H9 (cell line): ENCODE measurements at regions not wholly inside any gene's neighbourhood (a gene's known extent, or its start where the extent isn't known, plus 50 kb on each side); places are given as distances from the start of the nearest gene placed in this dataset.

Experiments used
- DNase-seq: peaks from one replicate; pipeline ENCODE4 v3.0.0-alpha.2; 2017
- H2AFZ ChIP-seq: one replicate; pipeline ENCODE4 v1.6.1; 2013; ENCODE audit warnings: mild to moderate bottlenecking, low read length, control low read depth, moderate library complexity
- H2AK5ac ChIP-seq: 2 replicates; pipeline ENCODE4 v1.6.1; 2013; ENCODE audit warnings: low read length, control low read depth, mixed read lengths; ENCODE audit not compliant: insufficient read length
- H2BK120ac ChIP-seq: one replicate; pipeline ENCODE4 v1.6.1; 2013; ENCODE audit warnings: low read depth, mild to moderate bottlenecking, low read length, control low read depth, inconsistent platforms; ENCODE audit not compliant: poor library complexity, severe bottlenecking
- H2BK12ac ChIP-seq: 2 replicates; pipeline ENCODE4 v1.6.1; 2013; ENCODE audit warnings: low read length, control low read depth, mixed read lengths, low read depth; ENCODE audit not compliant: insufficient read length
- H2BK15ac ChIP-seq: 2 replicates; pipeline ENCODE4 v1.6.1; 2013; ENCODE audit warnings: low read depth, low read length, control low read depth
- H2BK20ac ChIP-seq: one replicate; pipeline ENCODE4 v1.6.1; 2013; ENCODE audit warnings: low read depth, mild to moderate bottlenecking, low read length, control low read depth, inconsistent platforms; ENCODE audit not compliant: poor library complexity, severe bottlenecking
- H2BK5ac ChIP-seq: 2 replicates; pipeline ENCODE4 v1.6.1; 2013; ENCODE audit warnings: low read length, control low read depth, mixed read lengths; ENCODE audit not compliant: insufficient read length
- H3K14ac ChIP-seq: 2 replicates; pipeline ENCODE4 v1.6.1; 2013; ENCODE audit warnings: low read length, control low read depth; ENCODE audit not compliant: insufficient read depth
- H3K18ac ChIP-seq: 2 replicates; pipeline ENCODE4 v1.6.1; 2013; ENCODE audit warnings: low read depth, mild to moderate bottlenecking, mixed read lengths, low read length, control low read depth; ENCODE audit not compliant: insufficient read length
- H3K23ac ChIP-seq: 2 replicates; pipeline ENCODE4 v1.6.1; 2013; ENCODE audit warnings: low read length, control low read depth, mixed read lengths, low read depth; ENCODE audit not compliant: insufficient read length
- H3K23me2 ChIP-seq: 2 replicates; pipeline ENCODE4 v1.6.1; 2013; ENCODE audit warnings: low read depth, mild to moderate bottlenecking, mixed read lengths, low read length, control low read depth; ENCODE audit not compliant: insufficient read length, poor library complexity, severe bottlenecking
- H3K27ac ChIP-seq: 2 replicates; pipeline ENCODE4 v1.5.1; 2013; ENCODE audit warnings: low read length, control low read depth, mixed read lengths, low read depth; ENCODE audit not compliant: insufficient read length
- H3K27me3 ChIP-seq: 2 replicates; pipeline ENCODE4 v1.6.1; 2013; ENCODE audit warnings: low read length, control low read depth, inconsistent platforms; ENCODE audit not compliant: insufficient read depth
- H3K4ac ChIP-seq: 2 replicates; pipeline ENCODE4 v1.6.1; 2013; ENCODE audit warnings: low read depth, mild to moderate bottlenecking, control low read depth, inconsistent platforms, low read length, moderate library complexity
- H3K4me1 ChIP-seq: 2 replicates; pipeline ENCODE4 v1.6.1; 2013; ENCODE audit warnings: low read length, control low read depth, inconsistent platforms; ENCODE audit not compliant: insufficient read depth
- H3K4me2 ChIP-seq: 2 replicates; pipeline ENCODE4 v1.6.1; 2013; ENCODE audit warnings: low read length, control low read depth, mixed read lengths; ENCODE audit not compliant: insufficient read length, insufficient read depth
- H3K56ac ChIP-seq: 2 replicates; pipeline ENCODE4 v1.6.1; 2013; ENCODE audit warnings: low read depth, mild to moderate bottlenecking, mixed read lengths, low read length, control low read depth; ENCODE audit not compliant: insufficient read length
- H3K79me1 ChIP-seq: 2 replicates; pipeline ENCODE4 v1.6.1; 2013; ENCODE audit warnings: low read depth, mild to moderate bottlenecking, moderate library complexity, low read length, control low read depth, inconsistent platforms; ENCODE audit not compliant: insufficient read depth, poor library complexity, severe bottlenecking
- H3K79me2 ChIP-seq: 2 replicates; pipeline ENCODE4 v1.6.1; 2013; ENCODE audit warnings: low read length, control low read depth, inconsistent platforms; ENCODE audit not compliant: insufficient read depth
- H3K9ac ChIP-seq: 2 replicates; pipeline ENCODE4 v1.6.1; 2013; ENCODE audit warnings: low read length, control low read depth, mixed read lengths; ENCODE audit not compliant: insufficient read length; ENCODE audit errors: extremely low read depth
- H3K9me3 ChIP-seq: one replicate; pipeline ENCODE4 v1.6.1; 2013; ENCODE audit warnings: low read depth, low read length, inconsistent platforms; ENCODE audit not compliant: control insufficient read depth
- H3T11ph ChIP-seq: one replicate; pipeline ENCODE4 v1.6.1; 2013; ENCODE audit warnings: mild to moderate bottlenecking, low read length, control low read depth, inconsistent platforms
- H4K20me1 ChIP-seq: one replicate; pipeline ENCODE4 v1.6.1; 2013; ENCODE audit not compliant: control insufficient read depth, insufficient read length, insufficient read depth
- H4K5ac ChIP-seq: 2 replicates; pipeline ENCODE4 v1.6.1; 2013; ENCODE audit warnings: low read depth, mild to moderate bottlenecking, mixed read lengths, low read length, control low read depth; ENCODE audit not compliant: insufficient read length
- H4K8ac ChIP-seq: replicated peaks from 2 replicates; pipeline ENCODE4 v1.6.1; 2013; ENCODE audit warnings: low read length, control low read depth, mixed read lengths, low read depth; ENCODE audit not compliant: insufficient read length
- H4K91ac ChIP-seq: 2 replicates; pipeline ENCODE4 v1.6.1; 2013; ENCODE audit warnings: low read depth, mild to moderate bottlenecking, moderate library complexity, mixed read lengths, low read length, control low read depth; ENCODE audit not compliant: insufficient read length
- H3K27ac Mint-ChIP-seq, 3 experiments: 2 replicates in 2 of 3; 3 replicates in 1 of 3; pipeline ENCODE4 v1.8.0; 2020 to 2021; ENCODE audit warnings: mixed read lengths in 3 of 3, mild to moderate bottlenecking in 1 of 3, moderate library complexity in 1 of 3
- H3K27me3 Mint-ChIP-seq: 2 replicates; pipeline ENCODE4 v1.8.0; 2021; ENCODE audit warnings: low read depth, mild to moderate bottlenecking, moderate library complexity, mixed read lengths
- H3K36me3 Mint-ChIP-seq, 3 experiments: 2 replicates in 2 of 3; 3 replicates in 1 of 3; pipeline ENCODE4 v1.8.0; 2020 to 2021; ENCODE audit warnings: low read depth in 3 of 3, mixed read lengths in 3 of 3; ENCODE audit not compliant: insufficient read depth in 1 of 3
- H3K4me1 Mint-ChIP-seq, 2 experiments: 2 replicates each; pipeline ENCODE4 v1.8.0; 2020; ENCODE audit warnings: mixed read lengths in 2 of 2
- H3K4me3 Mint-ChIP-seq, 2 experiments: 2 replicates in 1 of 2; 3 replicates in 1 of 2; pipeline ENCODE4 v1.8.0; 2020 to 2021; ENCODE audit warnings: mild to moderate bottlenecking in 2 of 2, mixed read lengths in 2 of 2, moderate library complexity in 1 of 2
- H3K9me3 Mint-ChIP-seq, 2 experiments: 2 replicates in 1 of 2; 3 replicates in 1 of 2; pipeline ENCODE4 v1.8.0; 2020; ENCODE audit warnings: mild to moderate bottlenecking in 2 of 2, mixed read lengths in 2 of 2, moderate library complexity in 1 of 2
- WGBS: extraction: QIAGEN DNeasy Blood & Tissue Kit; methylation state at CpG from one replicate; pipeline ENCODE4 v1.1.7; 2013; ENCODE audit warnings: missing lambda C conversion rate, low lambda C conversion rate, mixed read lengths; ENCODE audit not compliant: insufficient read length; ENCODE audit errors: extremely low coverage; 5-methylcytosine and 5-hydroxymethylcytosine counted together
- TF ChIP-seq, protein P1 (sequence below): fragments of 200-600 bp; sonication (generic); conservative IDR thresholded peaks from 3 replicates; pipeline ENCODE4 v1.8.0; 2021; ENCODE audit warnings: antibody characterized with exemption, mild to moderate bottlenecking

DNA sequence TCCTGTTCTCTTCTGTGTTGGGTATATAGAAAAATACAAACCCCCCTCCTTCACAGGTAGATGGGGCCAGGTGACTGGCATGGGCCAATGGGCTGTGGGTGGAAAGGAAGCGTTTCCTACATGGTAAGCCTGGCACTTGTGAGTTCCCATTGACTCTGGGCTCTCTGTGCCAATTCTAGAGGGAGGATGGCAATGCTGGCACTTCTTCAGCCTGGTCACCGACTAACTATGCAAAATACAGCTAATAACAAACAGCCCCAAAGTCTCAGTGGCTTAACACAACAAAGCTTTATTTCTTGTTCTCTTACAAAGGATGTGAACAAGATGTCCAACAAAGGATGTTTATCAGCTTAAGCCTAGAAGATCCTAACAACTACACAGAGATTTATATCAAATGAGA is 258.1 kb downstream of the SYK start:
- no peaks in the 10 kb centered on the region for H3K79me1 ChIP-seq
- H2AFZ ChIP-seq: no peak overlapping the region
- no peak overlapping the region for H3K56ac ChIP-seq
- peaks cover 11 to 17% of the 10 kb centered on the region in 2 experiments for H3K4me1 Mint-ChIP-seq
- no peak overlapping the region for H3K18ac ChIP-seq
- TF ChIP-seq, protein P1, sequence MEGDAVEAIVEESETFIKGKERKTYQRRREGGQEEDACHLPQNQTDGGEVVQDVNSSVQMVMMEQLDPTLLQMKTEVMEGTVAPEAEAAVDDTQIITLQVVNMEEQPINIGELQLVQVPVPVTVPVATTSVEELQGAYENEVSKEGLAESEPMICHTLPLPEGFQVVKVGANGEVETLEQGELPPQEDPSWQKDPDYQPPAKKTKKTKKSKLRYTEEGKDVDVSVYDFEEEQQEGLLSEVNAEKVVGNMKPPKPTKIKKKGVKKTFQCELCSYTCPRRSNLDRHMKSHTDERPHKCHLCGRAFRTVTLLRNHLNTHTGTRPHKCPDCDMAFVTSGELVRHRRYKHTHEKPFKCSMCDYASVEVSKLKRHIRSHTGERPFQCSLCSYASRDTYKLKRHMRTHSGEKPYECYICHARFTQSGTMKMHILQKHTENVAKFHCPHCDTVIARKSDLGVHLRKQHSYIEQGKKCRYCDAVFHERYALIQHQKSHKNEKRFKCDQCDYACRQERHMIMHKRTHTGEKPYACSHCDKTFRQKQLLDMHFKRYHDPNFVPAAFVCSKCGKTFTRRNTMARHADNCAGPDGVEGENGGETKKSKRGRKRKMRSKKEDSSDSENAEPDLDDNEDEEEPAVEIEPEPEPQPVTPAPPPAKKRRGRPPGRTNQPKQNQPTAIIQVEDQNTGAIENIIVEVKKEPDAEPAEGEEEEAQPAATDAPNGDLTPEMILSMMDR: no peak
- no peak overlapping the region for H2BK20ac ChIP-seq
- no peaks in the 10 kb centered on the region for H3K27me3 ChIP-seq
- no peaks in the 10 kb centered on the region for H3K27me3 Mint-ChIP-seq
- H3K4me3 Mint-ChIP-seq: no peak overlapping the region
- H3K27ac ChIP-seq: no peak overlapping the region
- H3K4ac ChIP-seq: no peak overlapping the region
- H2BK12ac ChIP-seq: no peak overlapping the region
- DNase-seq: no peak
- peaks cover 6 to 11% of the 10 kb centered on the region in 2 experiments; a peak in 4 of 5 replicates for H3K9me3 Mint-ChIP-seq
- H2AK5ac ChIP-seq: no peak overlapping the region
- no CpG with 5 or more reads among the region's 2 CpGs for WGBS
- no peak overlapping the region for H2BK5ac ChIP-seq
- no peak overlapping the region for H3K27ac Mint-ChIP-seq
- no peak overlapping the region for H4K5ac ChIP-seq
- H3K9ac ChIP-seq: no peak overlapping the region
- H4K20me1 ChIP-seq: no peaks in the 10 kb centered on the region
- peaks cover 0 to 14% (median 0%) of the 10 kb centered on the region in 3 experiments; a peak in 3 of 7 replicates for H3K36me3 Mint-ChIP-seq
- no peaks in the 10 kb centered on the region for H3K23me2 ChIP-seq
- H2BK120ac ChIP-seq: no peak overlapping the region
- no peaks in the 10 kb centered on the region; the same call in 1 of the 2 replicates for H3K4me1 ChIP-seq
- no peaks in the 10 kb centered on the region for H3K9me3 ChIP-seq
- no peak overlapping the region for H3K4me2 ChIP-seq
- no peak overlapping the region for H3K23ac ChIP-seq
- no peak overlapping the region for H4K8ac ChIP-seq
- H3K79me2 ChIP-seq: no peaks in the 10 kb centered on the region
- no peak overlapping the region for H3T11ph ChIP-seq
- no peak overlapping the region for H3K14ac ChIP-seq
- H4K91ac ChIP-seq: no peak overlapping the region
- no peak overlapping the region for H2BK15ac ChIP-seq
